MG63 (cell line): ENCODE measurements at regions not wholly inside any gene's neighbourhood (a gene's known extent, or its start where the extent isn't known, plus 50 kb on each side); places are given as distances from the start of the nearest gene placed in this dataset.
"Not testable (repeated sequence)": the region's sequence is repeated elsewhere in the genome, so short reads cannot be mapped to it uniquely, and the experiment has no call there.

Experiments
- DNase-seq: peaks from one replicate; pipeline ENCODE4 v3.0.0-alpha.2; 2020
- H3K27me3 ChIP-seq: fragments of 250-450 bp; sonication (Bioruptor Pico); 2 replicates; pipeline ENCODE4 v1.5.1; 2020; ENCODE audit warnings: mild to moderate bottlenecking, moderate library complexity
- H3K36me3 ChIP-seq: fragments of 250-450 bp; sonication (Bioruptor Pico); 2 replicates; pipeline ENCODE4 v1.5.1; 2020; ENCODE audit warnings: mild to moderate bottlenecking, moderate library complexity
- H3K4me3 ChIP-seq: fragments of 250-450 bp; sonication (Bioruptor Pico); 2 replicates; pipeline ENCODE4 v1.5.1; 2020; ENCODE audit warnings: mild to moderate bottlenecking, moderate library complexity
- H3K9me3 ChIP-seq: fragments of 250-450 bp; sonication (Bioruptor Pico); 2 replicates; pipeline ENCODE4 v1.5.1; 2020; ENCODE audit warnings: mild to moderate bottlenecking, moderate library complexity

DNA sequence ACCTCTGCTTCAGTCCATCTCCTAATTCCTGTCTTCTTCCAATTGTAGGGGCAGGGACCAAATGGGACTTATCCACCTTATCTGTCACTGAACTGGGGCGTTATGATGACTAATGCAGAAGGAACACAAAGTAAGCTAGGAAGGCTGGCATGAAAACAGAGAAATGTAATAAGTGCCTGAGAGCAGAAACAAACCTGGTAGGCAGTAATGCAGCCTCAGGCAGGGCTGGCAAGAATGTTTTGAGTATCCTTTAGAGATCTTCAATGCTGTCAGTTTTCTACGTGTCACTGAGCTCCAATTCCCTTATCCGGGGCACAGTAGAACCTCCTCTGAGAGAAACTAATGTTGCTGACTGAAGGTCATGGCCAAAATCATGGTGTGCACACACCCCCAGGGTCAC lies 246.2 kb upstream of the TBL1XR1 start:
- H3K4me3 ChIP-seq, result no peak overlapping the region
- DNase-seq, result peak; percentile 83

DNA sequence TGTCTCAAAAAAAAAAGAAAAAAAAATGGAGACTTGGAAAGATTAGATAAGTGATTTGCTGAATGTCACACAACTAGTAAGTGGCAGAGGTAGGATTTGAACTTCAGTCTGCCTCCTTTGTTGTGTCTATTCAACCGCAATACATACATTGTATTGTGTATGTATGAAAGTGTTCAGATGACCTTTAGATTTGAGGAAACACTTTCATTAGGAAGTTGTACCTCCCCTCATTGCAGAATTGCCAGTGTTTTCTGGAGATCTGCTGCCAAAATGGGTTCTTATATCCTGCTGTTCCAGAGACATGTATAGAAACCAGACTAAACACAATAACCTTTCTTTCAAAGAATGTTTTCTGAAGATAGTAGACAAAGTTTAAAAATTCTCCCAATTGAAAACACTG lies 247.4 kb upstream of the TBL1XR1 start:
- Histone ChIP-seq H3K27me3 (no peaks in the 10 kb centered on the region), H3K4me3 (no peak overlapping the region), H3K9me3 (no peaks in the 10 kb centered on the region), H3K36me3 (no peaks in the 10 kb centered on the region)
- no peak for DNase-seq

More for the DNA sequence above, 246.2 kb upstream of the TBL1XR1 start:
- Histone ChIP-seq H3K36me3 (no peaks in the 10 kb centered on the region), H3K27me3 (no peaks in the 10 kb centered on the region), H3K9me3 (no peaks in the 10 kb centered on the region)

GRCh38 chr3:177445549-177445948 lies 248.3 kb upstream of the TBL1XR1 start:
- Histone ChIP-seq H3K4me3 (no peak overlapping the region), H3K9me3 (no peaks in the 10 kb centered on the region)
- DNase-seq, result no peak

DNA sequence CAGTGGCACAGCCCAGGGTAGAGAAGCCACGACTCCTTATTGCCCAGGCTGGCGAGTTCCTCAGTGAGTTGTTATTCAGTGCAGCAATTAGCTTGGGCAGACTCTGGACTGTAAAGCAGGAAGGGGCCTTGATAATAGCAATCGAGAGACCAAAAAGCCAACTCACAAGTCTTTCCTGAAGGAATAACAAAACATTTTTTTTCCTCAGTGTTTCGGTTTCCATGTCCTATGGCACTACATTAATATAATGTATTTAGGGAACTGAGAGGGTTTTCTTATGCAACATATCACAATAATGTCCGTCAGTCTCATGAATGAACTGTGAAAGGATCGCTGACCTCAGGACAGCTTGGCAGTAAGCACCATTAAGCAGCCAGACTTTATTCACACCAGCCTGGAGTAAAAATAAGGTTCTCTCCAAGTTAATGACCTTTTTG lies 248.9 kb upstream of the TBL1XR1 start:
- Histone ChIP-seq H3K9me3 (no peaks in the 10 kb centered on the region), H3K4me3 (no peak overlapping the region), H3K36me3 (no peaks in the 10 kb centered on the region), H3K27me3 (no peaks in the 10 kb centered on the region)
- no peak for DNase-seq

More at GRCh38 chr3:177445549-177445948, 248.3 kb upstream of the TBL1XR1 start:
- H3K27me3 ChIP-seq, result no peaks in the 10 kb centered on the region
- H3K36me3 ChIP-seq, result no peaks in the 10 kb centered on the region

DNA sequence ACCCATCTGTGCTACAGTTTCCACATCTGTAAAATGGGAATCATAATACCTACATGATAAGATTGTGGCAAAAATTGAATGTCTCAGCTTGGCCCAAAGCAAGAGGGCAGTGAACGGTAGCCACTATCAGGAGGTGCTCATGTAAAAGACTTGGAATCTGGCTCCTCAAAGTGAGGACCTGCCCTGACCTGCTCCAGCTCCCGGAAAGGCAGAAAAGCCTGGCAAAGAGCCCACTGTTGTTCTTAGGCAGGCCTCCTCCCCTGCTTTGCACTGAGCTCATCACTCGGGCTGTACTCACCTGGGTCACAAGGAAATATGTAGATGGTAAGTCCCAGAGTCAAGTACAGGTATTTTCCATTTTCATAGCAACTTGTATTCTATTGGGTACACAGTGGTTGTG lies 250.7 kb upstream of the TBL1XR1 start:
- H3K4me3 ChIP-seq, result no peak overlapping the region
- no peaks in the 10 kb centered on the region for H3K36me3 ChIP-seq
- DNase-seq, result no peak
- H3K9me3 ChIP-seq, result no peaks in the 10 kb centered on the region
- no peaks in the 10 kb centered on the region for H3K27me3 ChIP-seq

- no peaks in the 10 kb centered on the region for H3K9me3 ChIP-seq
Observed at GRCh38 chr3:177448987-177449359, 251.7 kb upstream of the TBL1XR1 start.

DNA sequence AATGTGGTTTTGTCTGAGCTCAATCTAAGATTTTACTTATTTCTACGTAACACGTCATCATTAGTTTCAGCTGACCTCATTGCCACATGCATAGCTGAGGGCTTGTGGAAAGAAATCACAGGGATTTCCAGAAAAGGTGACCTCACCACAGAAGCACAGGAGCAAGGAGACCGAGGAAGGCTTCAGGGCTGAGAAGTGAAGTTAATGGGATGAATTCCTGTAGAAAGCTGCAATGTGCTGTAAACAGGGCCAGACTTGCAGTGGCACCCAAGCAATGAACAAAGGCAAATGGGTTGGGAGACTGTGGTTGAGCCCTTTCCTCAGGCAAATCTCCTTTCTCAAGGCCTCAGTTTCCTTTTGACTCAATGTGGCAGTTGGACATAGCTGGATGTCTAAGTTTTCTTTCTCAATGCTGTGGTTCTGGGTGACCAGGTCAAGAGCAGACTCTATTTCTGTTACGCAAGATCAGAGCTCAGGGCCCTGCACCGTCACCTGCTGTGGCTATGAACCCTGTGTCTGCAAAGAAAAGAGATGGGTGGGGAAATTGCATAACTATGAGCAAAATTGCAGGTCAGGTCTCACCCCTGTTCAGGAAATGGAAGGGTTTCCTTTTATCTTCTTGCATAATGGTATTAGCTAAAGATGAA lies 252.2 kb upstream of the TBL1XR1 start:
- Histone ChIP-seq H3K36me3 (no peaks in the 10 kb centered on the region), H3K27me3 (no peaks in the 10 kb centered on the region), H3K4me3 (no peak overlapping the region), H3K9me3 (no peaks in the 10 kb centered on the region)
- DNase-seq, result no peak

More at GRCh38 chr3:177448987-177449359, 251.7 kb upstream of the TBL1XR1 start:
- H3K27me3 ChIP-seq, result no peaks in the 10 kb centered on the region
- no peak overlapping the region for H3K4me3 ChIP-seq
- no peak for DNase-seq
- H3K36me3 ChIP-seq, result no peaks in the 10 kb centered on the region

GRCh38 chr3:177451301-177451750 lies 254.0 kb upstream of the TBL1XR1 start:
- H3K4me3 ChIP-seq, result no peak overlapping the region
- no peaks in the 10 kb centered on the region for H3K36me3 ChIP-seq
- no peak for DNase-seq
- peaks cover 3% of the 10 kb centered on the region; the same call in 1 of the 2 replicates for H3K9me3 ChIP-seq
- no peaks in the 10 kb centered on the region for H3K27me3 ChIP-seq

DNA sequence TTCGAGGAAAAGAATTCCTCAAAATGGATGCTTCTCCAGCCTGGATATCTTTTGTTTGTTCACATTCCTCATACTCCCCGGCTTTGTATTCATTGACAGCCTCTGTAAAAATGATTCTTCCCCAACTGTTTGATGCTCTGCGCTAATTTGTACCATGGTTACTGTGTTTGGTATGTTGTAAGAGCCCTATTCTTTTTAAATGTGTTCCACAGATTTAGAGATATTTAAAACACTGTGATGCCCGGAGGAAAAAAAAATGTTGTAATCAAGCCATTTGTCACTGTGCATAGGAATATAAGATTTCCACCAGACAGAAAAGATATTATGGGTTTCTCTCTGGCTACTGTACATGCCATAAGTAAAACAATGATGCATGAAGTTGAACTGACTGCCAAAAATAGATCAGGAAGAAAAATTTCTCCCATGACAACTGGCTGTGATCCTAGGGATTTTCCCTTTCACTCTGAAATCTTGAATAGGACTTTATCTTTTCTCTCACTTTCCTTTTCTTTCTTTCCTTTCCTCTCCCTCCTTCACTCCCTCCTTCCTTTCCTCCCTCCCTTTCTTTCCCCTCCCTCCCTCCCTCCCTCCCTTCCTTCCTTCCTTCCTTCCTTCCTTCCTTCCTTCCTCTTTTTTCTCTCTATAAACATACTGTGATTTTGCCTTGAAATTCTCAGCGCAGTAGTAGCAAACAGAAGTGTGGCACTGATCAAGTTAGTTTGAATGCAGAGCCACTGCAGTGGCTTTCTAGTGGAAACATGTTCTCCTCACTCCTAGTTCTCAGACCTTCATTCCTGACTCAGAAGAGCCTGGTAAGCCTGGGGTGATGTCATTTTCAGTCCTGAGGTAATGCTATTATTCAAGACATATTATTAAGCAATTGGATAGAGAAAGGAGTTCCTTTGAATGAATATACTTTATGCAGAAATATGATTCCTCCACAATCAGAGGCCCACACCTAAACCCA lies 254.9 kb upstream of the TBL1XR1 start:
- no peaks in the 10 kb centered on the region for H3K36me3 ChIP-seq
- no peaks in the 10 kb centered on the region for H3K27me3 ChIP-seq
- no peak overlapping the region for H3K4me3 ChIP-seq
- peaks cover 7% of the 10 kb centered on the region for H3K9me3 ChIP-seq
- peak; percentile 63 for DNase-seq

- Histone ChIP-seq H3K27me3 (no peaks in the 10 kb centered on the region), H3K9me3 (peaks cover 11% of the 10 kb centered on the region), H3K36me3 (no peaks in the 10 kb centered on the region), H3K4me3 (no peak overlapping the region)
- DNase-seq, result no peak
Observed at GRCh38 chr3:177452831-177453450, 255.7 kb upstream of the TBL1XR1 start.

- no peaks in the 10 kb centered on the region for H3K36me3 ChIP-seq
- H3K27me3 ChIP-seq, result no peaks in the 10 kb centered on the region
- H3K9me3 ChIP-seq, result peaks cover 16% of the 10 kb centered on the region
- no peak overlapping the region for H3K4me3 ChIP-seq
- DNase-seq, result no peak
Observed at GRCh38 chr3:177453451-177453844, 256.2 kb upstream of the TBL1XR1 start.

DNA sequence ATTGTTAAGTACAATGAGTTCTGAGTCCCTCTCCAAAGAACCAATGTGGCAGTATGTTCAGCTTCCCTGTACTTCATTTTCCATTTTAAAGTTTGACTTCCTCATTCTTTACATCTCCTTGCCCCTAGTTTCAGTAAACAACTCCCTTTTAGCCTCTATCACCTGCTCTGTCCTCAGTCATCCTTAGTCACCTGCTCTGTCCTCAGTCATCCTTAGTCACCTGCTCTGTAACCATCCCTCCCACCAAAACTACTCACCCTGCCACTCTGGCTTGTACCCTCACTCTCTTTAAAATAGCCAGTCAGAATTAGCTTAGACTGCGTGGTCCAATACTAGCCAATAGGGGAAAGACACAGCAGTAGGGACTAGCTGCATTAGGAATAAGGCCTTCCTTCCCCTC lies 259.9 kb upstream of the TBL1XR1 start:
- not testable (repeated sequence) for H3K36me3 ChIP-seq, DNase-seq, H3K4me3 ChIP-seq, H3K27me3 ChIP-seq
- peaks cover 16% of the 10 kb centered on the region for H3K9me3 ChIP-seq

GRCh38 chr3:177459401-177459800 lies 262.1 kb upstream of the TBL1XR1 start:
- peaks cover 16% of the 10 kb centered on the region for H3K9me3 ChIP-seq
- no peak overlapping the region for H3K4me3 ChIP-seq
- no peaks in the 10 kb centered on the region for H3K36me3 ChIP-seq
- DNase-seq, result no peak
- H3K27me3 ChIP-seq, result no peaks in the 10 kb centered on the region

- DNase-seq, result no peak
- peaks cover 16% of the 10 kb centered on the region for H3K9me3 ChIP-seq
- H3K36me3 ChIP-seq, result no peaks in the 10 kb centered on the region
- no peak overlapping the region for H3K4me3 ChIP-seq
- no peaks in the 10 kb centered on the region for H3K27me3 ChIP-seq
Observed at GRCh38 chr3:177460047-177460446, 262.8 kb upstream of the TBL1XR1 start.

GRCh38 chr3:177461765-177462164 lies 264.5 kb upstream of the TBL1XR1 start:
- H3K27me3 ChIP-seq, result no peaks in the 10 kb centered on the region
- peaks cover 13% of the 10 kb centered on the region for H3K9me3 ChIP-seq
- no peak overlapping the region for H3K4me3 ChIP-seq
- no peaks in the 10 kb centered on the region for H3K36me3 ChIP-seq
- DNase-seq, result no peak

GRCh38 chr3:177463341-177463740 lies 266.1 kb upstream of the TBL1XR1 start:
- not testable (repeated sequence) for DNase-seq, H3K4me3 ChIP-seq, H3K27me3 ChIP-seq, H3K9me3 ChIP-seq, H3K36me3 ChIP-seq

DNA sequence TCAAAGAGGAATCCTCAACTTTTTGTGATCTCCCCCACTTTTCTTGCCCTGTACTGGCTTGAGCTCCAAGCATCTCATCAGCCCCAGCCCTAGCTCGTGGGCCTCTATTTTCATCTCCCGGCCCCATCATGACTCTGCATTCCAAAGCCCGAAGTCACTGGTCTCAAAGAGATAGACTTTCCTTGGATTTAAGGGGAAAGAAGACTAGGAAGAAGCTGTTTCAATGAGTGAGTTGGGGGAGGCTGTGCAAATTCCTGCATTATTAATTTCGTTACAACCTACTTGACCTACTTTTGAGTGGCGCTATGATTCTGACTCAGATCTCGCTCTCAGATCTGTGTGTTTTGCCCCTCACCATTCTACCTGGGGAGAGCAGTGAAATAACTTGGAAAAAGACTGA lies 266.6 kb upstream of the TBL1XR1 start:
- H3K9me3 ChIP-seq, result no peaks in the 10 kb centered on the region
- DNase-seq, result peak; percentile 51
- no peak overlapping the region for H3K4me3 ChIP-seq
- no peaks in the 10 kb centered on the region for H3K27me3 ChIP-seq
- no peaks in the 10 kb centered on the region for H3K36me3 ChIP-seq
